GM18502 (cell line): ENCODE measurements at regions not wholly inside any gene's neighbourhood (a gene's known extent, or its start where the extent isn't known, plus 50 kb on each side); places are given as distances from the start of the nearest gene placed in this dataset.
"Not testable (repeated sequence)": the region's sequence is repeated elsewhere in the genome, so short reads cannot be mapped to it uniquely, and the experiment has no call there.

Source experiments
- ATAC-seq: cut with Tn5 transposase; IDR thresholded peaks from one replicate; pipeline ENCODE4 v1.9.1; 2021; ENCODE audit warnings: mild to moderate bottlenecking; ENCODE audit not compliant: unreplicated experiment, poor library complexity

DNA sequence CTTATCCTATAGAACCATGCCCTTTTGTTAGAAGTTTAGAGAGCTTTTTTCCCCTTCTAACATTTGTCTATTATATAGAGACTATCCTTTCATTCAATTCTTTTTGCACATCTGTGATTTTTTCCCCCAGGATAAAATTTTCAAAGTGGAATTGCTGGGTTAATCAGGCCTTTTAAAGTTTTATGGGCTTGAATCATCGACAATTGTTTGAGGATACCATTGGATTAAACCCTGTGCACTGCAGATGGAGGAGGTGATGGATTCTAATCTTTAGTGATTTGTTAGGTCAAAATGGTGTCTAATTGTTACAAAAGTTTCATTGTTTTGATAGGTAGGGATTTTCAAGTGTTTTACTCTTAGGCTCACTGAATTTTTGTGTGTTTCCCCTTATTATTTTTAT, 463.7 kb upstream of the CFAP20DC start:
- no peak for ATAC-seq

GRCh38 chr3:59512066-59512465, 462.2 kb upstream of the CFAP20DC start:
- ATAC-seq: no peak

GRCh38 chr3:59510576-59510975, 460.8 kb upstream of the CFAP20DC start:
- no peak for ATAC-seq

DNA sequence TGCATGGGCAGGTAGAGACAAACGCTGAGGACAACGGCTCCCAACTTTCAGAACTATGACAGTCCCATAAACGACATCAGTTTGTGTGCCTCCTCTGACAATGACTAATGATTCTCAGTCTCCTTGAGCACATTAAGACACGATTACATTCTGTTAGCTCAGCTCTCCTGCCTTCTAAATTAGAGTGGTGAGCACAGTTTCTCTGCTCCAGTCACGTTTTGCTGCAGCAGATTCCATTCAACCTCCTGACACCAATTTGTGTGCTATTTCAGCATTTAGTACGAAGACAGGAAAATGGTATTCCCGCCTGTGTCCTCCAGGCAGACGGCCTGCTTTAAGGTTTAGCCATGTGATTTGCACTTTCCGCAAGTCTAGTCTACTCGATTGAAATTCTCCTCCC, 458.4 kb upstream of the CFAP20DC start:
- ATAC-seq: no peak

DNA sequence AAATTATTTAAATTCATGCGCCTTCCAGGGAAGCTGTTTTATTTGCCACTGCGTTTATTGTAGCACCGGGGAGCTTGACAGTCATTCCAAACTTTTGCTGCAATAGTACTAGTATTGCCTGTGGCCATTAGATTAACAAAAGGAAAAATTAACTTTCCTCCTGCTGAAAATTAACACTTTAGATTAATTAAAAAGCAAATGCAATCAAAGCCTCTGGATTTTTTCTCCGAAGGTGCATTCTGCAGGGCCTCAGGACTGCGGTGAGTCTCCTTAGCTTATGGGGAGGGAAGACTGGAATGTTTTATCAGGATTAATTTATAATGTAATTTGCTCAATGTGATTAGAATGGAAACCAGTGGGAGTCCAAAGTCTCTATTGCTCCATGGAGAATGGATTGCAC, 456.4 kb upstream of the CFAP20DC start:
- ATAC-seq: no peak

DNA sequence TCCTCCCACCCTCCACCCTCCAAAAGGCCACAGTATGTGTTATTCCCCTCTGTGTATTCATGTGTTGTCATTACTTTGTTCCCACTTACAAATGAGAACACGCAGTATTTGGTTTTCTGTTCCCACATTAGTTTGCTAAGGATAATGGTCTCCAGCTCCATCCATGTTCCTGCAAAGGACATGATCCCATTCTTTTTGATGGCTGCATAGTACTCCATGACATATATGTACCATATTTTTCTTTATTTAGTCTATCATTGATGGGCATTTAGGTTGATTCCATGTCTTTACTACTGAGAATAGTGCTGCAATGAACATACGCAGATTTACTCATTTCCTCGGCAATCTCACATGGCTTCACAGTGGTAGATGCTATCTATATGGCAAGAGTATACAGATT, 453.6 kb upstream of the CFAP20DC start:
- no peak for ATAC-seq

DNA sequence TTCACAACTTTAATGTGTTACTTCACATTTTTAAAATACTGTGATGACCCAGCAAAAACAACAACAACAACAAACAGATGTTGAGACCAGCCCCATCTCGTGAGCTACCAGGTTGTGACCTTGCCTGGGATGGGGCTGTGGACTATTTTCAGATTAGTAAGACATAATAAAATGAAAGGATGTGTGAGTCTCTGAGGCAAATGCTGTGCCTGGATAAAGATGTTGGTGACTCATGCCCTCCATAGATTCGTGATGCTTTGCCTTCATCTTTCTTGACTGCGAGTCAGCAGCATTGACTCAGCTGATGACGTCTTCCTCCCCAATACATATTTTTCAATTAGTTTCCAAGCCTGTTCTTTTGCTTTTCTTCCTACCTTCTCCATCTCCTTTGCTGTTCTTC, 453.0 kb upstream of the CFAP20DC start:
- no peak for ATAC-seq

DNA sequence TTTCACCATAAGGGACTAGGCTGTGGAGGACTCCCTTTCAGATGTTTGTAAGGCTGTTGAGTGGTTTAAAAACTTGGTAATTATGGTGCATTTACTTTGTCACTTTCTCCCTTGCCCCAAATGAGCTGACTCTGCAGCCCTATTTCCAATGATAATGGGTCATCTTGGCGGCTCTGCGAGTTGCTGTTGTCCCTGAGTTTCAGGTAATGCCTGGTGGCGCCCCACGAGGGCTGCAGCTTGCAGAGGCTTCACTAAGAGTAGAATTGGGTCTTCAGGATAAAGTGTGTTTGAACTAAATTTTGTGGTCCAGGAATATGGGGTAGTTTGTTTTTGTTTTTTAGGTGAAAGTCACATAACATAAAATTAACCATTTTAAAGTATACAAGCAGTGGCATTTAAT, 450.1 kb upstream of the CFAP20DC start:
- no peak for ATAC-seq

DNA sequence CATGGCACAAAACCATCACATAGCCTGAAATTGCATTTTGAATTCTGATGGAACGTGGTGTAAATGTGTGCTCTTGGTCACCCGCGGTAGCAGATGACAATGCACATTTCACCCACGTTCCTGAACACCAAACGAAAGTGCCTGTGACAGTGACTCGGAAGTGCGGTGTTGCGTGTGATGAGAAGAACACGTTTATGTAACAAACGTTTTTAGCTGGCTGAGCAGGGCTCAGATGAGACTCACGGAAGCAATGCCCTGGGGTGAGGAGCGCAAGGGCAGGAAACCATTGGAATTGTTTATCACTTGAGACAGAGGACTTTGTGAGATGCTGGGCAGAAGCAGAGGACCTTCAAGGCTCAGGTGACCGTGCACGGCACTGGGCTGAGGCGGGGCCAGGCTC, 449.2 kb upstream of the CFAP20DC start:
- ATAC-seq: no peak

- no peak for ATAC-seq
Measured at GRCh38 chr3:59496250-59496649, 446.4 kb upstream of the CFAP20DC start.

GRCh38 chr3:59494969-59495368, 445.1 kb upstream of the CFAP20DC start:
- not testable (repeated sequence) for ATAC-seq

DNA sequence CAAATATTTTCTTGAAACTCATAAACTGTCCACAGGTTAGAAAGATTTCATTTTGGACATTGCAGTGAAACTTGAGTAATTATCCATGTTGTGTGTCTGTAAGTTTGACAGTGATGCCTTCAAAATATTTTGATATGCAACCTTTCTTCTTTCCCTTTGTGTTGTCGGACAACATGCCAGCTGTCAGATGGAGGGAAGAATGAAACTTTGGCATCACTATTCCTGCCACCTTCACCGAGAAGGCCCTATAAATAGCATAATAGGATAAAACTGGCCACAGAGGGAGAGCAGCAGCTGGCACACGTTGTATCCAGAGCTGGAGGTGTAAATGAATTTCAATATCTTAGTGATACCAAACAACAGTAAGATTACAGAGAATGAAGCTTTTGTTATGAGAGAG, 436.7 kb upstream of the CFAP20DC start:
- no peak for ATAC-seq

DNA sequence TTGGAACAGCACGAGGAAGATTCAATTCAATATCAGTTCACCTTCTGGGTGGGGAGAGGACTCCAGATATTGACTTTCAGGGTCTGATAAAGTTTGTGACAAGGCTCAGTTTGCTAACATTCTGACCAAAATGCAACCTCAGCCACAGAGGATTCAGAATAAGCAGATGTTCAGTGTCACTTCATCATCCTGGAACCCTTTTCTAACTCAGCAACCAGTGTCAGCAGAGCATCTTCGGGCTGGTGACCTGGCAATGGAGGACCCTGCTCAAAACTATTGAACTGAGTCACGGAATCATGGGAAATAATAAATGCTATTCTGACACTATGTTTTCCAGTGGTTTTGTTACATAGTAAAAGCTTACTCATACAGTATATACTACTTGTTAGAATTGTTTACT, 433.4 kb upstream of the CFAP20DC start:
- no peak for ATAC-seq

GRCh38 chr3:59482684-59483083, 432.9 kb upstream of the CFAP20DC start:
- no peak for ATAC-seq

- ATAC-seq: no peak
Measured at GRCh38 chr3:59481776-59482400, 432.1 kb upstream of the CFAP20DC start.

GRCh38 chr3:59480486-59480995, 430.7 kb upstream of the CFAP20DC start:
- ATAC-seq: peak; percentile 77

- ATAC-seq: peak; percentile 76
Measured at GRCh38 chr3:59473636-59474035, 423.8 kb upstream of the CFAP20DC start.

DNA sequence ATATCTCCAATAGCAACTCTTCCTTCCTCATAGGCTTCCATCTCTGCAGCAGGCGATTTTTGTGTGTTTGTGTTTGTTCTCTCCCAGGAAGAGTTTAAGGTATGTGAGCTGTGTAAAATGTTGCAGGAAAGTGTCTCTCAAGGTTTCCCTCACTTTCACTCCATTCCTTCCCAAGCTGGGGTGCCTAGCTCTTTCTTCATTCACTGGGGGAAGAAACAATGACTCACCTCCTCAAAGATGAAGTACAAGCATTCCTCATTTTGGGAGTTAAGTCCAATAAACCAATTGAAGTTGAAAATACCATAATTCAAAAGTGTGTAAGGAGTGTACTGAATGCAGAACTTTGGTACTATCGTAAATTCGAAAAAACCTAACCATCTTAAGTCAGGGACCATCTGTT, 422.7 kb upstream of the CFAP20DC start:
- ATAC-seq: no peak

- no peak for ATAC-seq
Measured at GRCh38 chr3:59469948-59470723, 420.3 kb upstream of the CFAP20DC start.

GRCh38 chr3:59467476-59467875, 417.7 kb upstream of the CFAP20DC start:
- ATAC-seq: no peak

GRCh38 chr3:59464187-59464586, 414.4 kb upstream of the CFAP20DC start:
- no peak for ATAC-seq

- ATAC-seq: no peak
Measured at GRCh38 chr3:59463253-59463652, 413.4 kb upstream of the CFAP20DC start.
